MCF 10A (cell line): ENCODE measurements at regions not wholly inside any gene's neighbourhood (a gene's known extent, or its start where the extent isn't known, plus 50 kb on each side); places are given as distances from the start of the nearest gene placed in this dataset.

Source experiments
- BruUV-seq: library from RNA; stranded (reverse); fragments of 400-500 nt; replicated peaks from 2 replicates; lab custom pipeline; 2021; lab: Mats Ljungman, UMichigan
- CTCF ChIA-PET: fragments of 300-600 bp; sonication (Branson Sonifier 250); formaldehyde crosslinking; extraction: SDS; loops from one replicate; lab custom pipeline; 2021; ENCODE audit warnings: antibody characterized with exemption, inconsistent platforms; lab: Yijun Ruan, JAX
- POLR2A ChIA-PET: fragments of 300-600, 350-650 bp; sonication (Branson Sonifier 250); formaldehyde crosslinking; extraction: SDS; loops from one replicate; lab custom pipeline; 2020; ENCODE audit warnings: antibody characterized with exemption, inconsistent platforms; lab: Yijun Ruan, JAX
- DNase-seq: peaks from one replicate; pipeline ENCODE4 v3.0.0-alpha.2; 2018; ENCODE audit not compliant: unreplicated experiment
- H3K27ac Mint-ChIP-seq: one replicate; pipeline ENCODE4 v1.8.0; 2022; ENCODE audit warnings: mild to moderate bottlenecking, low read depth, mixed read lengths; ENCODE audit not compliant: unreplicated experiment
- H3K27me3 Mint-ChIP-seq: one replicate; pipeline ENCODE4 v1.8.0; 2022; ENCODE audit warnings: mixed read lengths; ENCODE audit not compliant: insufficient read depth, unreplicated experiment
- H3K36me3 Mint-ChIP-seq: one replicate; pipeline ENCODE4 v1.8.0; 2022; ENCODE audit warnings: mild to moderate bottlenecking, moderate library complexity, mixed read lengths; ENCODE audit not compliant: insufficient read depth, unreplicated experiment
- H3K4me1 Mint-ChIP-seq: one replicate; pipeline ENCODE4 v1.8.0; 2022; ENCODE audit warnings: mixed read lengths; ENCODE audit not compliant: insufficient read depth, unreplicated experiment
- H3K4me3 Mint-ChIP-seq: one replicate; pipeline ENCODE4 v1.8.0; 2022; ENCODE audit warnings: mild to moderate bottlenecking, moderate library complexity, mixed read lengths; ENCODE audit not compliant: unreplicated experiment
- H3K9me3 Mint-ChIP-seq: one replicate; pipeline ENCODE4 v1.8.0; 2022; ENCODE audit warnings: mixed read lengths; ENCODE audit not compliant: unreplicated experiment
- CTCF ChIP-seq: fragments of 200-600 bp; IDR thresholded peaks from one replicate; pipeline ENCODE4 v1.8.0; 2022; ENCODE audit warnings: antibody characterized with exemption, mild to moderate bottlenecking; ENCODE audit not compliant: unreplicated experiment
- intact Hi-C: fragments of 100-400 bp; cut with micrococcal nuclease; formaldehyde crosslinking; loops from 2 replicates; pipeline ENCODE4 v1.14.1; 2022

GRCh38 chr10:94108200-94108599 lies 114.5 kb downstream of the PLCE1 start:
- no peaks in the 10 kb centered on the region for H3K36me3 Mint-ChIP-seq
- POLR2A ChIA-PET: no interaction called here
- no peaks in the 10 kb centered on the region for H3K4me1 Mint-ChIP-seq
- BruUV-seq: no TSS peak
- intact Hi-C loops: no loop called here
- H3K9me3 Mint-ChIP-seq: no peaks in the 10 kb centered on the region
- no peaks in the 10 kb centered on the region for H3K27me3 Mint-ChIP-seq
- no peak for TF ChIP-seq CTCF
- CTCF ChIA-PET: no interaction called here
- H3K27ac Mint-ChIP-seq: no peak overlapping the region
- DNase-seq: peak; percentile 21
- H3K4me3 Mint-ChIP-seq: no peak overlapping the region

GRCh38 chr10:94111367-94111766 lies 117.6 kb downstream of the PLCE1 start:
- Mint-ChIP-seq H3K4me3 (no peak overlapping the region), H3K4me1 (peaks cover 9% of the 10 kb centered on the region), H3K9me3 (no peaks in the 10 kb centered on the region), H3K27me3 (no peaks in the 10 kb centered on the region), H3K27ac (no peak overlapping the region), H3K36me3 (no peaks in the 10 kb centered on the region)
- BruUV-seq: no TSS peak
- DNase-seq: no peak
- POLR2A ChIA-PET: no interaction called here
- intact Hi-C loops: no loop called here
- CTCF ChIA-PET: no interaction called here
- TF ChIP-seq CTCF: no peak

- H3K36me3 Mint-ChIP-seq: no peaks in the 10 kb centered on the region
- TF ChIP-seq CTCF: no peak
- H3K27ac Mint-ChIP-seq: no peak overlapping the region
- intact Hi-C loops: no loop called here
- H3K9me3 Mint-ChIP-seq: no peaks in the 10 kb centered on the region
- no peak for DNase-seq
- H3K27me3 Mint-ChIP-seq: no peaks in the 10 kb centered on the region
- ChIA-PET CTCF (no interaction called here), POLR2A (no interaction called here)
- BruUV-seq: no TSS peak
- peaks cover 9% of the 10 kb centered on the region for H3K4me1 Mint-ChIP-seq
- H3K4me3 Mint-ChIP-seq: no peak overlapping the region
Measured at GRCh38 chr10:94112321-94112720, 118.6 kb downstream of the PLCE1 start.

GRCh38 chr10:94115725-94116124 lies 122.0 kb downstream of the PLCE1 start:
- TF ChIP-seq CTCF: no peak
- H3K4me1 Mint-ChIP-seq: peaks cover 9% of the 10 kb centered on the region
- no peaks in the 10 kb centered on the region for H3K27me3 Mint-ChIP-seq
- ChIA-PET CTCF (no interaction called here), POLR2A (no interaction called here)
- H3K9me3 Mint-ChIP-seq: no peaks in the 10 kb centered on the region
- H3K36me3 Mint-ChIP-seq: no peaks in the 10 kb centered on the region
- peak overlapping the region; percentile 5 for H3K27ac Mint-ChIP-seq
- DNase-seq: peak; percentile 60
- no peak overlapping the region for H3K4me3 Mint-ChIP-seq
- intact Hi-C loops: no loop called here
- BruUV-seq: no TSS peak
